ENCODE measurements at regions not wholly inside any gene's neighbourhood (a gene's known extent, or its start where the extent isn't known, plus 50 kb on each side); places are given as distances from the start of the nearest gene placed in this dataset.

- Histone ChIP-seq H3K4me3 (ENCODE audit: low read length) (no peak overlapping the region), H3K4me1 (ENCODE audit: control insufficient read depth, low read length) (no peaks in the 10 kb centered on the region), H3K4me2 (ENCODE audit: low read length) (no peak overlapping the region), H3K27me3 (ENCODE audit: control insufficient read depth, low read length) (no peaks in the 10 kb centered on the region), H3K27ac (ENCODE audit: low read depth, low read length) (no peak overlapping the region), H3K9me2 (replicated peaks; ENCODE audit: control insufficient read depth, low read length) (no peaks in the 10 kb centered on the region), H3F3A (ENCODE audit: control insufficient read depth, insufficient read depth) (no peaks in the 10 kb centered on the region), H3K9me3 (ENCODE audit: control insufficient read depth, insufficient read depth, low read length) (no peaks in the 10 kb centered on the region), H4K20me1 (ENCODE audit: control insufficient read depth, insufficient read depth, low read depth, low read length) (no peaks in the 10 kb centered on the region), H3K79me2 (ENCODE audit: control insufficient read depth, low read length) (no peaks in the 10 kb centered on the region), H3K36me3 (ENCODE audit: control insufficient read depth, low read length) (no peaks in the 10 kb centered on the region)
- TF ChIP-seq CTCF (IDR thresholded peaks at IDR 0.05; ENCODE audit: low read depth, low read length, poor library complexity, severe bottlenecking): no peak
- no peak for TF ChIP-seq EZH2phosphoT487 (IDR thresholded peaks at IDR 0.05; ENCODE audit: borderline replicate concordance, low read length)
Measured at GRCh38 chr9:126109575-126109974, 217.1 kb upstream of the MVB12B start.

GRCh38 chr9:126111556-126111955 is 215.1 kb upstream of the MVB12B start:
- no peaks in the 10 kb centered on the region for H3K9me3 ChIP-seq (ENCODE audit: control insufficient read depth, insufficient read depth, low read length)
- no peaks in the 10 kb centered on the region for H4K20me1 ChIP-seq (ENCODE audit: control insufficient read depth, insufficient read depth, low read depth, low read length)
- no peaks in the 10 kb centered on the region for H3K9me2 ChIP-seq (replicated peaks; ENCODE audit: control insufficient read depth, low read length)
- no peak overlapping the region for H3K4me3 ChIP-seq (ENCODE audit: low read length)
- no peaks in the 10 kb centered on the region for H3K36me3 ChIP-seq (ENCODE audit: control insufficient read depth, low read length)
- H3K27me3 ChIP-seq (ENCODE audit: control insufficient read depth, low read length): no peaks in the 10 kb centered on the region
- no peak overlapping the region for H3K27ac ChIP-seq (ENCODE audit: low read depth, low read length)
- no peaks in the 10 kb centered on the region for H3F3A ChIP-seq (ENCODE audit: control insufficient read depth, insufficient read depth)
- TF ChIP-seq EZH2phosphoT487 (IDR thresholded peaks at IDR 0.05; ENCODE audit: borderline replicate concordance, low read length): no peak
- H3K79me2 ChIP-seq (ENCODE audit: control insufficient read depth, low read length): no peaks in the 10 kb centered on the region
- H3K4me1 ChIP-seq (ENCODE audit: control insufficient read depth, low read length): no peaks in the 10 kb centered on the region
- H3K4me2 ChIP-seq (ENCODE audit: low read length): no peak overlapping the region

- Histone ChIP-seq H3F3A (ENCODE audit: control insufficient read depth, insufficient read depth) (no peaks in the 10 kb centered on the region), H4K20me1 (ENCODE audit: control insufficient read depth, insufficient read depth, low read depth, low read length) (no peaks in the 10 kb centered on the region), H3K27ac (ENCODE audit: low read depth, low read length) (no peak overlapping the region), H3K4me3 (ENCODE audit: low read length) (no peak overlapping the region), H3K9me3 (ENCODE audit: control insufficient read depth, insufficient read depth, low read length) (no peaks in the 10 kb centered on the region), H3K27me3 (ENCODE audit: control insufficient read depth, low read length) (no peaks in the 10 kb centered on the region), H3K79me2 (ENCODE audit: control insufficient read depth, low read length) (no peaks in the 10 kb centered on the region), H3K4me2 (ENCODE audit: low read length) (no peak overlapping the region), H3K4me1 (ENCODE audit: control insufficient read depth, low read length) (no peaks in the 10 kb centered on the region), H3K9me2 (replicated peaks; ENCODE audit: control insufficient read depth, low read length) (no peaks in the 10 kb centered on the region), H3K36me3 (ENCODE audit: control insufficient read depth, low read length) (no peaks in the 10 kb centered on the region)
- no peak for TF ChIP-seq EZH2phosphoT487 (IDR thresholded peaks at IDR 0.05; ENCODE audit: borderline replicate concordance, low read length)
- TF ChIP-seq CTCF (IDR thresholded peaks at IDR 0.05; ENCODE audit: low read depth, low read length, poor library complexity, severe bottlenecking): no peak
Measured at GRCh38 chr9:126112135-126112720, 214.4 kb upstream of the MVB12B start.

GRCh38 chr9:126113176-126113575 is 213.5 kb upstream of the MVB12B start:
- H3K79me2 ChIP-seq (ENCODE audit: control insufficient read depth, low read length): no peaks in the 10 kb centered on the region
- H3K27ac ChIP-seq (ENCODE audit: low read depth, low read length): no peak overlapping the region
- no peak overlapping the region for H3K4me2 ChIP-seq (ENCODE audit: low read length)
- no peaks in the 10 kb centered on the region for H3K9me3 ChIP-seq (ENCODE audit: control insufficient read depth, insufficient read depth, low read length)
- no peaks in the 10 kb centered on the region for H3F3A ChIP-seq (ENCODE audit: control insufficient read depth, insufficient read depth)
- H3K4me1 ChIP-seq (ENCODE audit: control insufficient read depth, low read length): no peaks in the 10 kb centered on the region
- H3K9me2 ChIP-seq (replicated peaks; ENCODE audit: control insufficient read depth, low read length): no peaks in the 10 kb centered on the region
- H4K20me1 ChIP-seq (ENCODE audit: control insufficient read depth, insufficient read depth, low read depth, low read length): no peaks in the 10 kb centered on the region
- TF ChIP-seq EZH2phosphoT487 (IDR thresholded peaks at IDR 0.05; ENCODE audit: borderline replicate concordance, low read length): no peak
- no peak for TF ChIP-seq CTCF (IDR thresholded peaks at IDR 0.05; ENCODE audit: low read depth, low read length, poor library complexity, severe bottlenecking)
- H3K27me3 ChIP-seq (ENCODE audit: control insufficient read depth, low read length): no peaks in the 10 kb centered on the region
- no peak overlapping the region for H3K4me3 ChIP-seq (ENCODE audit: low read length)
- no peaks in the 10 kb centered on the region for H3K36me3 ChIP-seq (ENCODE audit: control insufficient read depth, low read length)

All from DOHH2 (cell line).